ENCODE measurements at regions not wholly inside any gene's neighbourhood (a gene's known extent, or its start where the extent isn't known, plus 50 kb on each side); places are given as distances from the start of the nearest gene placed in this dataset.
"Not testable (repeated sequence)": the region's sequence is repeated elsewhere in the genome, so short reads cannot be mapped to it uniquely, and the experiment has no call there.

DNA sequence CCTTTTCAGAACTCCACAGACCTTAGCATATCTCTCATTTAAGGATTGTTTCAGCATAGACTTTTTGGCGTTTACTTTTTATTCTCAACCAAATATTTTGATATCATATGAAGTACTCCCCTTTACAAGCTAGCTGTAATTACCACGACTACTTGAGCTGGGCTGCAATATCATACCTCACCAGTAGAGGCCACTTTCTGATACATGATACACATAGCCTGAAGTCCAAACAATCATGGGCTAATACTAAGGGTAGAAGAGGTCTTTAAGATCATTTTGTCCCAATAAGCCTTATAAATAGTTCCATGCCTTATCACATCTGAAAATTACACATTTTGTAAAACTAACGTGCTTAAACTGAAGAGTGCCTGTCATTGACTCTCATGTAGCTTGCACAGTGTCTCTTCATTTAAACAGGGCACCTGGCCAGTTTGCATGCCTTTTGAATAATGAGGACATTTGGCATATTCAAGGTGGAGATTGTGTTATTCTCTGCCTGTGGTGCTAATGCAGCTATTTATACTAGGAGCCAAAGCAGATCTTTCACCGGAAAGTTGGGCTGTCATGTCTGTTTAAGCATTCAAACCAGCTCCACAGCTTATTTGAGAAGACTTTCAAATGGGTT, 403.7 kb upstream of the ZMIZ1 start:
- DNase-seq = peak; percentile 47

GRCh38 chr10:78672918-78673317, 395.8 kb upstream of the ZMIZ1 start:
- DNase-seq = no peak

DNA sequence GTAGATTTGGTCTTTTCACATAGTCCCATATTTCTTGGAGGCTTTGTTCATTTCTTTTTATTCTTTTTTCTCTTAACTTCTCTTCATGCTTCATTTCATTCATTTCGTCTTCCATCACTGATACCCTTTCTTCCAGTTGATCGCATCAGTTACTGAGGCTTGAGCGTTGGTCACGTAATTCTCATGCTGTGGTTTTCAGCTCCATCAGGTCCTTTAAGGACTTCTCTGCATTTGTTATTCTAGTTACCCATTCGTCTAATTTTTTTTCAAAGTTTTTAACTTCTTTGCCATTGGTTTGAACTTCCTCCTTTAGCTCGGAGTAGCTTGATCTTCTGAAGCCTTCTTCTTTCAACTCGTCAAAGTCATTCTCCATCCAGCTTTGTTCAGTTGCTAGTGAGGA, 387.6 kb upstream of the ZMIZ1 start:
- DNase-seq = not testable (repeated sequence)

DNA sequence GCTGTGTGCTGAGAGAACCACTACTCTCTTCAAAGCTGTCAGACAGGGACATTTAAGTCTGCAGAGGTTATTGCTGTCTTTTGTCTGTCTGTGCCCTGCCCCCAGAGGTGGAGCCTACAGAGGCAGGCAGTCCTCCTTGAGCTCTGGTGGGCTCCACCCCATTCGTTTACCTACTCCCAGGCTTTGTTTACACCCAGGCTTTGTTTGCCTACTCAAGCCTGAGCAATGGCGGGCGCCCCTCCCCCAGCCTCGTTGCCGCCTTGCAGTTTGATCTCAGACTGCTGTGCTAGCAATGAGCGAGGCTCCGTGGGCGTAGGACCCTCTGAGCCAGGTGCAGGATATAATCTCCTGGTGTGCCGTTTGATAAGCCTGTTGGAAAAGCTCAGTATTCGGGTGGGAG, 386.8 kb upstream of the ZMIZ1 start:
- DNase-seq = not testable (repeated sequence)

- peak; percentile 3 for DNase-seq
These were observed 383.8 kb upstream of the ZMIZ1 start for GRCh38 chr10:78684947-78685346.

- no peak for DNase-seq
These were observed 383.2 kb upstream of the ZMIZ1 start for GRCh38 chr10:78685466-78686103.

DNA sequence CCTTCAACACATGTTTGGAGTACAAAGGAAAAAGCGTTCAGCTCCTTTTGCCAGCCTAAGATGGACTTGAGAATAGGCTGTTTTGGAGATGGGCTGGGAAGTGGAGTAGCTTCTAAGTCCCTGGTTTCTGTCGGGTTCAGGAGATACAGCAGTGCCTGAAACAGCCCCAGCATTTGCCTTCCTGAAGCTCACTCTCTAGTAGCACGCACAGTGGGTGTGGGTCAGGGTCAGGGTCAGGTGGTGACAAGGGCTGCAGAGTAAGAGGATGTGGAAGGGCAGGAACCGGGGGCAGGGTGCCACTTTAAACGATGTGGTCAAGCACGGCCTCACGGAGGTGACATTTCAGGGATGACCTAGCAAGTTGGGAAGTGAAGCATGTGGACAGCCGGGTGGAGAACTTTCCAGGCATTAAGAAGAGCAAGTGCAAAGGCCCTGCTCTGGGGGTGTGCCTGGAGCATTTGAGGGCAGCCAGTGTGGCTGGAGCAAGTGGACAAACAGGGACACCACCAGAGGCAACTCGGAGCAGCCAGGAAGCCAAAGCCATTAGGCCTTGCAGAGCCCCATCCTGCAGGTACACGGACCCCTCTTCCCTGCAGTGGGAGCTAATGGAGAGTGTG, 382.2 kb upstream of the ZMIZ1 start:
- no peak for DNase-seq

DNA sequence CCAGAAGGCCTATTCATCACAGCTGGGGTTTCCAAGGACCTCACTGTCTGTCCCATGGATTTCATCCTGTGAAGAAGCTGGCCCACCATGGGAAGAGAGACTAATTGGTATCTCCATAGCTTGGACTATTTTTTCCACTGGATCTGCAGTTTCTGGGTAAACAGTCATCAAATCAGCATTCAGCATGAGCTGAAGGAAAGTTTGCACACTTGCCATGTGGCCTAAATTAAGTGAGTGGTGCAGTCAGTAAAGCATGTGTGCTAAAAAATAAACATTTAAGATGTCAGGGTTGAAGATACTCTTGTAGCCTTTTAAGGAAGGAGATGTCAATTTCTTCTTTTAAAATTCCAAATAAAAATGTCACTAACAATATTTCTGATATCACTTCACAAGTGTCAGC, 381.1 kb upstream of the ZMIZ1 start:
- no peak for DNase-seq

DNA sequence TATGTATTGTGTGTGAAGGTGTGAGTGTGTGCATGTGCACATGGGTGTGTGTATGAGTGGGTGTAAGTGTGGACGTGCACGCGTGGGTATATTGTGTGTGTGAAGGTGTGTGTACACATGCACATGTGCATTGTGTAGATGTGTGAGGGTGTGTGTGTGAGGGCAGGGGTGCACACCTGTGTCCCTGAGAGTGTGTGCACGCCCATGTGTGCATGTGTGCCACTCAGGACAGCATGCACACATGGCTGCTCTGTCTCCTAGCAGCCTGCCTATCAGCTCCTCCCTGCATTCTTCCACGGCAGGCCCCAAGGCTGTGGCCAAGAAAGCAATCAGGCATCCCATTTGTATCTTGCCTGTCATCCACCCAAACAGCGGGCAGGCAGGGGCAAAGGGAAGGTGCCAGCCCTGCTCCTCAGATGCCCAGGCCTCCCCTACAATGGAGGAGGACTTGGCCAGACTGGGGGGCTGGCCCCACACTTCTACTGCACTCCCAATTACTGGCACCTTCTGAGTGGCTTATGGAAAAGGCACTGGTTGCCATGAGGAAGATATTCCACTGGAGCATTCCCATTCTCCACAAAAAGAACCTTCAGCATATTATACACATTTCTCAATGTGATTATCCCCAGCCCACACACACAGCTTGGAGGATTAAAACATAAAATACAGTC, 380.4 kb upstream of the ZMIZ1 start:
- DNase-seq = no peak

DNA sequence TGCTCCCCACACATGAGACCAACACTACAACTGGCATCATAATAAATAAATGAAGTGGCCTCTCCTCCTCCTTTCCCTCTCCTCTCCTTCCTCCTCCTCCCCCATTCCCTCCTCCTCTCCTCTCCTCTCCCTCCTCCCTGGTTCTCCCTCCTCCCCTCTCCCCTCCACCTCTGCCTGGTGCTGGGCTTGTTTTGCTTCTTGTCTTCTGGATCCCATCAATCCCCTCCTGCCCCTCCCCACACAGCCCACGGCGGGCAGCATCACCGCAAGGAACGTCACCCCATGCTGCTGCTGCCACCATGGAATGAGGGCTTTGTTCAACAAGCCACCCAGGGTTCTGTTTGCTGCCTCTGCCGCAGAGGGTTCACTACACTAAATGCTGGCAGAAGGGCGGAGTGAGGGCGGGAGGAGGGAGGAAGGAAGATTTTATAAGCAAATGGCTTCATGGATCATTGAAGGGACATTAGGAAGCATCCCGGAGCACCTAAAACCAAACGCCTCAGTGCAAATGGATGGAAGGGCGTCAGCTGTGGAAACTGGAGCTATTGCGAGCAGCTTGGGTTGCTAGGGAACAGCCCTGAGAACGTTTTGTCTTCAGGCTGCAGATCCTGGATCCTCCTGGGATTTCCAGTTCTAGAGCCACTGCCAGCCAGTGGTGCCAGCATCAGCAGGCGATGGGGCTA, 379.7 kb upstream of the ZMIZ1 start:
- DNase-seq = peak; percentile 36

DNA sequence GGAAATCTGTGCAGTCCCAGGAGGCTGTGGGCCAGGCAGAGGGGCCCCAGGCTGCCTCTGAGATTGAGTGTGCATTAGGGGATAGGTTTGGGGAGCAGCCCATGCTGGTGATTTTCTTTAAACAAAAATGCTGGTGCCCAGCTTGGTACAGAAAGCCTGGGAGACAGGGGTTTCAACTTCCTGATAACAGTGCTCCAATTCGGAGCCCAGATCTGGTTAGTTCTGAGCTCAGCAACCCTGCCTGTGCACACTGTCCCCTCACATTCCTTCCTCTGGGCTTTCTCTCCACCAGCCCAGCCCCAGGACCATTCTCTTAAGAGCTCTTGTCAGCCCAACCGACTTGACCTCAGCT, 379.2 kb upstream of the ZMIZ1 start:
- no peak for DNase-seq

GRCh38 chr10:78690354-78691111, 378.2 kb upstream of the ZMIZ1 start:
- DNase-seq = no peak

- DNase-seq = no peak
These were observed 377.3 kb upstream of the ZMIZ1 start for GRCh38 chr10:78691301-78692030.

GRCh38 chr10:78692071-78692470, 376.7 kb upstream of the ZMIZ1 start:
- no peak for DNase-seq

GRCh38 chr10:78695846-78696245, 372.9 kb upstream of the ZMIZ1 start:
- DNase-seq = no peak

DNA sequence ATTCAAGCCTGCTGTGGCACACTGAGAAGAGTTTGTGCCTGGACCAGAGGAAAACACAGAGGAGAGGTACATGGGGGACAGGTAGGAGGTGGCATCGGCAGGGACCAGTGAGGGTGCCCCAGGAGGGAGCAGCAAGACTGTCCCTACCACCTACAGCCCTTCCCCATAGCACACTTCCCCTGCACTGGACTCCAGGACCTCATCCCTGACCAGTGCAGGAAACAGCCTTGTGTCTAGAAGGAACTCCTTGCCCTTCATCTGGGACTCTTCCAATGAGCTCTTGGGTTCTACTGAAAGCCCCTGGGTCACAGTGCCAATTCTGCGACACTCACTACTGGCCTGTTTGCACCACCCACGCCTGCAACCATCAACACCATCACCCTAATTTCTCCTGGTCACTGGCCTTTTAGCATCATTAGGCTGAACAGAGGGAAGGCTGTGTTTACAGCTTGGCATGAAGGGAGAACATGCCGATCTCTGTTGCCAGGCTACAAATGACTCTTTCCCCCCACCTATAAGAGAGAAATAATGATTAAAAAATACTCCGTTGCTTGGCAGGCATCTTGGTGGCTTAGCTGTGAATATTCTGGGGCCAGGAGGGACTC, 371.9 kb upstream of the ZMIZ1 start:
- no peak for DNase-seq

GRCh38 chr10:78699971-78700370, 368.8 kb upstream of the ZMIZ1 start:
- no peak for DNase-seq

DNA sequence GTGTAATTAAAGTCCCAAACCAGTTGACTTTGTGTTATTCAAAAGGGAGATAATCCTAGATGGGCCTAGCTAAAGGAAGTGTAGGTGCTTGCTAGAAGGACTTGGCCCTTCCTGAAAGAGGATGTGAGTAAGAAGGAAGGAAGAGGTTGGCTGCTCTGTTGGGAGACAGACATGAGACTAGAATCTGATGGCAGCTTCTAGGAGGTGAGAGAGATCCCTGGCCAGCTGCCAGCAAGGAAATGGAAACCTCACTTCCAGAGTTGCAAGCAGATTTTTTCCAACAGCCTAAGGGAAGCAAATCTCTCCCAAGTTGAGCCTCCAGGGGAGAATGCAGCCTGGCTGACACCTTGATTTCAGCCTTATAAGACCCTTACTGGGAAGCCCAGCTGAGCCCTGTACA, 368.4 kb upstream of the ZMIZ1 start:
- peak; percentile 15 for DNase-seq

GRCh38 chr10:78700816-78701520, 367.8 kb upstream of the ZMIZ1 start:
- no peak for DNase-seq

DNA sequence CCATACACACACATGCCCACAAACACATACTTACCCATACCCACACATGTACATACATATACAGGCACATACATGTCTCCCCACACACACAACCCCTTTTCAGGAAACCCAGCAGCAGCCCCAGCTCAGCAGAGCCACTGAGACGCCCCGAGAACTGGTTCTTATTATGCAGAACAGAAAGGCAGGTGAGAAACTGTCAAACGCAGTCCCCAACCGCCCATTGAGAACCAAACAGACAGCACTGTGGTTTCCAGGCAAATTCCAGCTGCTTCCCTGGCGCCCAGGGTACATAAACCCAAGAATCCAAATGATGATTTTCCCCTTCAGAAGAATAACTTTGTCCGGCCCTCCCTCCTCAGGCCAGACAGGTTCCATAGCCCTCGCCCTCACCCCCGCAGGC, 366.6 kb upstream of the ZMIZ1 start:
- no peak for DNase-seq

- DNase-seq = no peak
These were observed 365.9 kb upstream of the ZMIZ1 start for GRCh38 chr10:78702876-78703275.
